GM18868 (cell line): ENCODE measurements at regions not wholly inside any gene's neighbourhood (a gene's known extent, or its start where the extent isn't known, plus 50 kb on each side); places are given as distances from the start of the nearest gene placed in this dataset.
"Not testable (repeated sequence)": the region's sequence is repeated elsewhere in the genome, so short reads cannot be mapped to it uniquely, and the experiment has no call there.

Experiments used
- ATAC-seq: cut with Tn5 transposase; IDR thresholded peaks from one replicate; pipeline ENCODE4 v1.9.1; 2021; ENCODE audit warnings: mild to moderate bottlenecking, moderate library complexity; ENCODE audit not compliant: unreplicated experiment

GRCh38 chr16:80263181-80263823 is 277.5 kb upstream of the DYNLRB2 start:
- ATAC-seq = no peak

- ATAC-seq = no peak
Observed at GRCh38 chr16:80260906-80261311, 279.9 kb upstream of the DYNLRB2 start.

GRCh38 chr16:80259290-80259805 is 281.4 kb upstream of the DYNLRB2 start:
- ATAC-seq = no peak

- no peak for ATAC-seq
Observed at GRCh38 chr16:80258407-80258806, 282.4 kb upstream of the DYNLRB2 start.

GRCh38 chr16:80254970-80255369 is 285.8 kb upstream of the DYNLRB2 start:
- no peak for ATAC-seq

GRCh38 chr16:80253741-80254140 is 287.1 kb upstream of the DYNLRB2 start:
- no peak for ATAC-seq

GRCh38 chr16:80250381-80250780 is 290.4 kb upstream of the DYNLRB2 start:
- no peak for ATAC-seq

GRCh38 chr16:80243303-80243702 is 297.5 kb upstream of the DYNLRB2 start:
- ATAC-seq = not testable (repeated sequence)

GRCh38 chr16:80242279-80242678 is 298.5 kb upstream of the DYNLRB2 start:
- not testable (repeated sequence) for ATAC-seq

- no peak for ATAC-seq
Observed at GRCh38 chr16:80233097-80233835, 307.5 kb upstream of the DYNLRB2 start.

GRCh38 chr16:80231888-80232287 is 308.9 kb upstream of the DYNLRB2 start:
- ATAC-seq = peak; percentile 93

GRCh38 chr16:80231121-80231520 is 309.7 kb upstream of the DYNLRB2 start:
- ATAC-seq = no peak

- no peak for ATAC-seq
Observed at GRCh38 chr16:80230328-80231120, 310.3 kb upstream of the DYNLRB2 start.

- no peak for ATAC-seq
Observed at GRCh38 chr16:80226499-80226898, 314.3 kb upstream of the DYNLRB2 start.

GRCh38 chr16:80210787-80211186 is 330.0 kb upstream of the DYNLRB2 start:
- no peak for ATAC-seq

GRCh38 chr16:80208743-80209142 is 332.1 kb upstream of the DYNLRB2 start:
- ATAC-seq = no peak

GRCh38 chr16:80208015-80208414 is 332.8 kb upstream of the DYNLRB2 start:
- no peak for ATAC-seq

GRCh38 chr16:80203821-80204220 is 337.0 kb upstream of the DYNLRB2 start:
- no peak for ATAC-seq

- ATAC-seq = no peak
Observed at GRCh38 chr16:80202831-80203413, 337.9 kb upstream of the DYNLRB2 start.

GRCh38 chr16:80200079-80200478 is 340.7 kb upstream of the DYNLRB2 start:
- no peak for ATAC-seq

GRCh38 chr16:80199614-80200013 is 341.2 kb upstream of the DYNLRB2 start:
- ATAC-seq = no peak
